ENCODE measurements at regions not wholly inside any gene's neighbourhood (a gene's known extent, or its start where the extent isn't known, plus 50 kb on each side); places are given as distances from the start of the nearest gene placed in this dataset.

- H3K27ac Mint-ChIP-seq, result no peak overlapping the region
- H3K36me3 ChIP-seq (ENCODE audit: control insufficient read depth, insufficient read depth, low read length), result no peaks in the 10 kb centered on the region
- no peaks in the 10 kb centered on the region for H3K27me3 Mint-ChIP-seq (ENCODE audit: insufficient read depth)
- no peaks in the 10 kb centered on the region for H3K9me3 Mint-ChIP-seq
- H3K9ac ChIP-seq (ENCODE audit: extremely low read depth, low read length, poor library complexity, severe bottlenecking), result no peak overlapping the region
- no peaks in the 10 kb centered on the region for H3K4me1 Mint-ChIP-seq
- H3K27ac ChIP-seq (ENCODE audit: low read depth, low read length), result no peak overlapping the region
- no peaks in the 10 kb centered on the region for H3K4me1 ChIP-seq (ENCODE audit: control insufficient read depth, insufficient read depth, low read length)
- TF ChIP-seq CTCF (conservative IDR thresholded peaks at IDR 0.05), result no peak
- no peaks in the 10 kb centered on the region for H3K36me3 Mint-ChIP-seq (ENCODE audit: low read depth)
- H3K27me3 ChIP-seq (ENCODE audit: control insufficient read depth, insufficient read depth, low read length, poor library complexity, severe bottlenecking), result no peaks in the 10 kb centered on the region
- DNase-seq, result no peak
- WGBS, 2 experiments (ENCODE audit: insufficient coverage in 1 of 2, insufficient read length in 1 of 2), result 91 to 93% methylated on average over 1 of the region's 1 CpG
- H3K4me3 ChIP-seq (ENCODE audit: low read length), result no peak overlapping the region
- H3K4me3 Mint-ChIP-seq, result no peak overlapping the region
- no peaks in the 10 kb centered on the region for H3K9me3 ChIP-seq (ENCODE audit: control insufficient read depth, low read length)
Observed at GRCh38 chr4:156029691-156030090, 76.0 kb upstream of the CTSO start.

GRCh38 chr4:156021298-156021697 is 67.6 kb upstream of the CTSO start:
- Mint-ChIP-seq H3K27ac (no peak overlapping the region), H3K36me3 (ENCODE audit: low read depth) (peaks cover 3% of the 10 kb centered on the region), H3K27me3 (ENCODE audit: insufficient read depth) (no peaks in the 10 kb centered on the region), H3K4me1 (peaks cover 23% of the 10 kb centered on the region), H3K9me3 (peaks cover 6% of the 10 kb centered on the region), H3K4me3 (no peak overlapping the region)
- no peaks in the 10 kb centered on the region for H3K4me1 ChIP-seq (ENCODE audit: control insufficient read depth, insufficient read depth, low read length)
- 91 to 94% methylated on average over 4 to 6 of the region's 6 CpGs for WGBS, 2 experiments (ENCODE audit: insufficient coverage in 1 of 2, insufficient read length in 1 of 2)
- no peak for DNase-seq
- TF ChIP-seq CTCF (conservative IDR thresholded peaks at IDR 0.05), result no peak
- H3K27me3 ChIP-seq (ENCODE audit: control insufficient read depth, insufficient read depth, low read length, poor library complexity, severe bottlenecking), result no peaks in the 10 kb centered on the region
- no peak overlapping the region for H3K9ac ChIP-seq (ENCODE audit: extremely low read depth, low read length, poor library complexity, severe bottlenecking)
- no peaks in the 10 kb centered on the region for H3K9me3 ChIP-seq (ENCODE audit: control insufficient read depth, low read length)
- H3K36me3 ChIP-seq (ENCODE audit: control insufficient read depth, insufficient read depth, low read length), result no peaks in the 10 kb centered on the region
- H3K4me3 ChIP-seq (ENCODE audit: low read length), result no peak overlapping the region
- no peak overlapping the region for H3K27ac ChIP-seq (ENCODE audit: low read depth, low read length)

GRCh38 chr4:156019246-156019645 is 65.6 kb upstream of the CTSO start:
- Histone ChIP-seq H3K4me1 (ENCODE audit: control insufficient read depth, insufficient read depth, low read length) (no peaks in the 10 kb centered on the region), H3K27me3 (ENCODE audit: control insufficient read depth, insufficient read depth, low read length, poor library complexity, severe bottlenecking) (no peaks in the 10 kb centered on the region), H3K9ac (ENCODE audit: extremely low read depth, low read length, poor library complexity, severe bottlenecking) (no peak overlapping the region), H3K9me3 (ENCODE audit: control insufficient read depth, low read length) (no peaks in the 10 kb centered on the region), H3K4me3 (ENCODE audit: low read length) (no peak overlapping the region), H3K36me3 (ENCODE audit: control insufficient read depth, insufficient read depth, low read length) (no peaks in the 10 kb centered on the region), H3K27ac (ENCODE audit: low read depth, low read length) (peak overlapping the region; percentile 29)
- WGBS, 2 experiments (ENCODE audit: insufficient coverage in 1 of 2, insufficient read length in 1 of 2), result 43 to 57% methylated on average over 1 to 2 of the region's 2 CpGs
- H3K27me3 Mint-ChIP-seq (ENCODE audit: insufficient read depth), result no peaks in the 10 kb centered on the region
- no peak for DNase-seq
- H3K4me1 Mint-ChIP-seq, result peaks cover 23% of the 10 kb centered on the region
- H3K27ac Mint-ChIP-seq, result peak overlapping the region; percentile 62
- peaks cover 6% of the 10 kb centered on the region for H3K9me3 Mint-ChIP-seq
- peaks cover 3% of the 10 kb centered on the region for H3K36me3 Mint-ChIP-seq (ENCODE audit: low read depth)
- no peak for TF ChIP-seq CTCF (conservative IDR thresholded peaks at IDR 0.05)
- no peak overlapping the region for H3K4me3 Mint-ChIP-seq
